GM18517 (cell line): ENCODE measurements at regions not wholly inside any gene's neighbourhood (a gene's known extent, or its start where the extent isn't known, plus 50 kb on each side); places are given as distances from the start of the nearest gene placed in this dataset.

ENCODE experiments used
- ATAC-seq: cut with Tn5 transposase; IDR thresholded peaks from one replicate; pipeline ENCODE4 v1.9.1; 2021; ENCODE audit warnings: mild to moderate bottlenecking, moderate library complexity; ENCODE audit not compliant: unreplicated experiment

DNA sequence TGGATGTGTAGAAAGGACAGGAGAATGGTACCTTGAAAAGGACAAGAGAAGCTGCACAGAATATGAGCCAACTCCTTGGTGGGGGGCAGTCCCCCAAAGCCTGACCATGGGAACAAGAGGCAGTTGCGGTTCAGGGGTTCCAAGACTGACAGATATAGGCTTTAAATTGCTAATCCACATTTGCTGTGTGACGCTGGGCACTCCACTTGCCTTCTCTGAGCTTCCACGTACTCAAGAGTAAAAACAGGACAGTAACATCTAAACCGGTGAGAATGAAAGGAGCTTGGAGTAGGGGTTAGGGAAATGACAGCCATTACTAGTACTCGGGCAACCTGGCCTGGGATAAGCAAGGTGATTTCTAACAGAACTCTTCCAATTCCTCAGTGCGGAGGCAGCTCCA, 57.9 kb upstream of the LRFN2 start:
- ATAC-seq, result no peak

- ATAC-seq, result no peak
Observed at GRCh38 chr6:40642837-40643236, 55.7 kb upstream of the LRFN2 start.

DNA sequence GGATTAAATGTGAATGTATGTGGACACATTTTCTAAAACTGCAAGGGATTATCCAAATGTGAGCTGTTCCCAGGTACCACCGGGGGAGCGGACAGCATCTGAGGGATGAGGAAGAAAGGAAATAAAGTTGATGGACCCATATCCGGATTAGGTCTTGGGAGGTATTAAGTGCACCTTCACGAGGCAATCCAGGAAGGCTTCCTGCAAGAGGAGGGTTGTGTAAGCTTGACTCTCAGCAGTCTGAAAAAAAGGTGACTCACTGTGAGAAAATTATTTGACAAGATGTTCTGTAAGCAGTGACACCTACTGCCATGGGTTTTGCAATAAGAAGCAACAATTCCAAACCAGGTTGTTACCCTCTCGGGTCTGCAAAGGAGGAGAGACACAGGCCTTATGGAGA, 55.0 kb upstream of the LRFN2 start:
- ATAC-seq, result no peak

- no peak for ATAC-seq
Observed at GRCh38 chr6:40640599-40641227, 53.5 kb upstream of the LRFN2 start.
